Mesothelial cell of epicardium (in vitro differentiated cells): ENCODE measurements at regions not wholly inside any gene's neighbourhood (a gene's known extent, or its start where the extent isn't known, plus 50 kb on each side); places are given as distances from the start of the nearest gene placed in this dataset.
A peak's percentile ranks its signal among the peaks of the same experiment; 100 is the strongest.

Experiments
- DNase-seq, 2 experiments: peaks; one replicate each; pipeline ENCODE4 v3.0.0; 2021; ENCODE audit warnings: low spot score in 2 of 2; ENCODE audit not compliant: unreplicated experiment in 2 of 2
- H3K27ac Mint-ChIP-seq: 2 replicates; pipeline ENCODE4 v1.8.0; 2021; ENCODE audit warnings: mixed read lengths
- H3K27me3 Mint-ChIP-seq: 2 replicates; pipeline ENCODE4 v1.8.0; 2021; ENCODE audit warnings: low read depth, mixed read lengths
- H3K36me3 Mint-ChIP-seq: 2 replicates; pipeline ENCODE4 v1.8.0; 2021; ENCODE audit warnings: mixed read lengths
- H3K4me1 Mint-ChIP-seq: 2 replicates; pipeline ENCODE4 v1.8.0; 2021; ENCODE audit warnings: mixed read lengths
- H3K4me3 Mint-ChIP-seq: 2 replicates; pipeline ENCODE4 v1.8.0; 2021; ENCODE audit warnings: mild to moderate bottlenecking, moderate library complexity, mixed read lengths
- H3K9me3 Mint-ChIP-seq: 2 replicates; pipeline ENCODE4 v1.8.0; 2021; ENCODE audit warnings: mixed read lengths
- TF ChIP-seq, protein P1 (sequence below): fragments of 200-600 bp; sonication (generic); IDR thresholded peaks from one replicate; pipeline ENCODE4 v1.5.0; 2021; ENCODE audit warnings: antibody characterized with exemption; ENCODE audit not compliant: unreplicated experiment

DNA sequence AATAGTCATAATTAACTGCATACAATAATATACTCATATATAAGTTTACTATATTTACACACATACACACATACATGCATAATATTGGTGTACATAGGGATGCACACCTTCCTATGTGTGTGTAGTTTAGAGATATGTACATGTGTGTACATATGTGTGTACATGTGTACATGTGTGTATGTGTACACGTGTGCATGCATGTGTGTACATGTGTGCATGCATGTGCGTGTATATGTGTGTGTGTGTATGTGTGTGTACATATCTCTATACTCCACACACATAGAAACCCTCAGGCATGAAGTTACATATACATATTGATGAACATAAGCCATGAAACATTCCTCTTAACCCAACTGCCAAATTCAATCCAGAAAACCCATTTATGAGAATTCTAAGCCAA lies 547.8 kb downstream of the TLR4 start:
- Mint-ChIP-seq H3K27me3 (no peaks in the 10 kb centered on the region), H3K36me3 (no peaks in the 10 kb centered on the region), H3K4me3 (no peak overlapping the region), H3K4me1 (no peaks in the 10 kb centered on the region), H3K27ac (no peak overlapping the region), H3K9me3 (peaks cover 22% of the 10 kb centered on the region)
- no peak for DNase-seq
- TF ChIP-seq, protein P1, sequence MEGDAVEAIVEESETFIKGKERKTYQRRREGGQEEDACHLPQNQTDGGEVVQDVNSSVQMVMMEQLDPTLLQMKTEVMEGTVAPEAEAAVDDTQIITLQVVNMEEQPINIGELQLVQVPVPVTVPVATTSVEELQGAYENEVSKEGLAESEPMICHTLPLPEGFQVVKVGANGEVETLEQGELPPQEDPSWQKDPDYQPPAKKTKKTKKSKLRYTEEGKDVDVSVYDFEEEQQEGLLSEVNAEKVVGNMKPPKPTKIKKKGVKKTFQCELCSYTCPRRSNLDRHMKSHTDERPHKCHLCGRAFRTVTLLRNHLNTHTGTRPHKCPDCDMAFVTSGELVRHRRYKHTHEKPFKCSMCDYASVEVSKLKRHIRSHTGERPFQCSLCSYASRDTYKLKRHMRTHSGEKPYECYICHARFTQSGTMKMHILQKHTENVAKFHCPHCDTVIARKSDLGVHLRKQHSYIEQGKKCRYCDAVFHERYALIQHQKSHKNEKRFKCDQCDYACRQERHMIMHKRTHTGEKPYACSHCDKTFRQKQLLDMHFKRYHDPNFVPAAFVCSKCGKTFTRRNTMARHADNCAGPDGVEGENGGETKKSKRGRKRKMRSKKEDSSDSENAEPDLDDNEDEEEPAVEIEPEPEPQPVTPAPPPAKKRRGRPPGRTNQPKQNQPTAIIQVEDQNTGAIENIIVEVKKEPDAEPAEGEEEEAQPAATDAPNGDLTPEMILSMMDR: no peak

DNA sequence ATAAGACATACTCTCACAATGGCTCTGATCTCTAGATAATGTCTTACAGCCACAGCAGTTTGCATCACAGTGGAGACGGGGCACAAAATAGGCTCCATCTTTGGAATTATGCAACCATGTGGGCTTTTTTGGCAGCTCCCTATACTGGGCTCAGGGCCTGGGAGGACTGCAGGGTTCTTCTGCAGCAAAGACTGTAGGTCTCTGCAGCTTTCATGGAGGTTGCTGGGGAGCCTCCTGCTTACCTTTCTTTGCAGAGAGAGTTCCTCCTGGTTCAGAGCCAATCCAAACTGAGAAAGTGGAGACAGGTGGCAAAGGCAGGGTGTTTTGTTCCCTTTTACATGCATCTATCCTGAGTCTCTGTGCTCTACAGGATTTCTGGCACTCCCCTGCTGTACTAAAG lies 558.0 kb downstream of the TLR4 start:
- no peak overlapping the region for H3K4me3 Mint-ChIP-seq
- H3K27ac Mint-ChIP-seq: no peak overlapping the region
- TF ChIP-seq, protein P1: no peak
- no peaks in the 10 kb centered on the region for H3K27me3 Mint-ChIP-seq
- H3K36me3 Mint-ChIP-seq: no peaks in the 10 kb centered on the region
- H3K9me3 Mint-ChIP-seq: peaks cover 39% of the 10 kb centered on the region
- no peak for DNase-seq
- peaks cover 9% of the 10 kb centered on the region for H3K4me1 Mint-ChIP-seq

GRCh38 chr9:118263949-118264348 lies 559.7 kb downstream of the TLR4 start:
- Mint-ChIP-seq H3K27me3 (no peaks in the 10 kb centered on the region), H3K4me3 (no peak overlapping the region), H3K27ac (peak overlapping the region; percentile 9), H3K4me1 (peaks cover 9% of the 10 kb centered on the region), H3K9me3 (peaks cover 24% of the 10 kb centered on the region), H3K36me3 (no peaks in the 10 kb centered on the region)
- DNase-seq: no peak
- TF ChIP-seq, protein P1: no peak

DNA sequence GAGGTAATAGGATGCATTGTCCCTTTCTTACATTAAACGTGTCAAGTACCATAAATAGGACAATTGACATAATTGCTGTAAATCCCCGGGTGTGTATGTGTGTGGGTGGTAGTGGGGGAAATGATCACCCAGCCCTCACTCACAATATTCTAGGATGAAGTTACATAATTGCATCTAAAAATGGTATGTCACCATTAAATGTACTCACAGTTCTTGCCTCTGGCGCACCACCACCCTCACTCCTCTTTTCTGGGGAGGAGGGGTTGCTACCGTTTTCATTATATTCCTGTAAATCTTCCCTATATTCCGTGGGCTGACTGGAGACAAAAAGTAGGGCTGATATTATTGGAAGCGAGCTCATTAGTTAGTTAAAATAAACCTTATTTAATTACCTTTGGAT lies 563.8 kb downstream of the TLR4 start:
- Mint-ChIP-seq H3K27me3 (no peaks in the 10 kb centered on the region), H3K9me3 (no peaks in the 10 kb centered on the region), H3K27ac (no peak overlapping the region), H3K4me3 (no peak overlapping the region), H3K36me3 (no peaks in the 10 kb centered on the region), H3K4me1 (peaks cover 9% of the 10 kb centered on the region)
- DNase-seq: no peak
- TF ChIP-seq, protein P1: no peak

DNA sequence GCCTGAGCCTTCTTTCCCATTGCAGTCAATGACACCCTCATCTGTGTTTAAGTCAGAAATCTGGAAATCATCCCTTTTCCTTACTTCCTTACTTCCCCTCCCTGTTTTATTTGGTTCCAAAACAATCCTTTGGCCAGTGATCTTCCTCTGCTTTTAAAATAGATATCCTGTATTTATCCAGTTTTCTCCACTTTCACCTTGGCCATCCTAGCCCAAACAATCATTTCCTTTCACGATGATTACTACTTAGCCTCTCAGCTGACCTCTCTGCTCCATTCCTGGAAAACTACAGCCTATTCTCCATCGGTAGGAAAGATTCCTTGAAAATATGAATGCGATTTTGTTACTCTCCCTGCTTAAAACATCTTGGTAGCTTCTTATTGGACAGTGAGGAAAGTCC lies 565.4 kb downstream of the TLR4 start:
- TF ChIP-seq, protein P1: no peak
- Mint-ChIP-seq H3K4me3 (no peak overlapping the region), H3K27ac (no peak overlapping the region), H3K9me3 (no peaks in the 10 kb centered on the region), H3K27me3 (no peaks in the 10 kb centered on the region), H3K36me3 (no peaks in the 10 kb centered on the region), H3K4me1 (no peaks in the 10 kb centered on the region)
- no peak for DNase-seq

DNA sequence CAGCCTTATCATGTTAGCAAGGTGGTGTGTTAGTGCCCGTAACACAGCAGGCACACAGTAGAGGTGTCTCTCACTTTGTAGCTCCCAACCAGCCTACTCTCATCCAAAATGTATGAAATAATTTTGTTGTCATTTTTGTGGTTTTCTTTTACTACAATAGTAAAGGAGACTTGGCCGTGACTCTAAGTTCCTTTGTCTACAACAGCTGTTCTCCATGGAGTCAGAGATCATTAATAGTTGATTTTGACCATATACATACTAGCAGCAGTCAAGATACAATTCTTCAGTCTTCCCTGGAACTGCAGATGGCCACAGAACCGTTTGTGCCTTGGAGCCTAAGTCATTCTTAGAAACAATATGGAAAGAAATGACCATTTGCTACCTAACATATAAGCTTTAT lies 567.1 kb downstream of the TLR4 start:
- Mint-ChIP-seq H3K27ac (no peak overlapping the region), H3K27me3 (no peaks in the 10 kb centered on the region), H3K36me3 (no peaks in the 10 kb centered on the region), H3K4me3 (no peak overlapping the region), H3K4me1 (no peaks in the 10 kb centered on the region), H3K9me3 (no peaks in the 10 kb centered on the region)
- no peak for DNase-seq
- TF ChIP-seq, protein P1: no peak
